ENCODE measurements at regions not wholly inside any gene's neighbourhood (a gene's known extent, or its start where the extent isn't known, plus 50 kb on each side); places are given as distances from the start of the nearest gene placed in this dataset.

DNA sequence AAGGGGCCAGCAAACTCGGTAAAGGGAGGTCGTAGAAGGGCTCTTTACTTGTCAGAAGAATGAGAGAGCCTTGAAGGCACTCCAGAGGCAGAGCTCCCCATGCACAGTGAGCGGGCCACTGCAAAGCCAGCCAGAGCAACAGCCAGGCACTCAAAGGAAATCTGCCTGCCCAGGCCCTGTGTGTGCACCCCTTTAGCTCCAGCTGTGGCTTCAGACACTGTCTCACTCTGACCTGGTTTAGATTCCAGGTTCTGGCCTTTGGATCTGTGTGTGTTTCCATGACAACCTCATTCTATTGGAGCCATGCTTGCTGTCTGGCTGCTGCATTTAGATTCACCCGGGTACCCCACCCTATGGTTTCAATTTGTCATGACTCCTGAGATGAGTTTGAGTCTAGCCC is 170.3 kb downstream of the CAPZA3 start:
- Histone ChIP-seq H3K9me3 (ENCODE audit: low read length) (peaks cover 4% of the 10 kb centered on the region), H3K9ac (ENCODE audit: low read length) (no peak overlapping the region), H3K9me2 (ENCODE audit: insufficient read depth, low read length) (no peaks in the 10 kb centered on the region), H3K4me2 (ENCODE audit: low read length) (no peak overlapping the region), H3K4me3 (ENCODE audit: low read length) (peak overlapping the region; percentile 13), H3K36me3 (ENCODE audit: insufficient read depth, low read length) (no peaks in the 10 kb centered on the region), H2AFZ (ENCODE audit: low read depth, low read length) (no peak overlapping the region), H3K79me2 (replicated peaks; ENCODE audit: insufficient read depth, low read length) (no peaks in the 10 kb centered on the region), H3K27ac (ENCODE audit: low read length) (peak overlapping the region; percentile 29), H3K27me3 (ENCODE audit: insufficient read depth, low read depth, low read length) (no peaks in the 10 kb centered on the region), H4K20me1 (ENCODE audit: insufficient read depth) (no peaks in the 10 kb centered on the region), H3F3A (ENCODE audit: insufficient read depth, low read length, poor library complexity, severe bottlenecking) (no peaks in the 10 kb centered on the region)
- TF ChIP-seq EP300 (conservative IDR thresholded peaks at IDR 0.05; ENCODE audit: poor library complexity, severe bottlenecking) (no peak), TAF1 (IDR thresholded peaks at IDR 0.05; ENCODE audit: low read depth) (no peak), RAD21 (conservative IDR thresholded peaks at IDR 0.05) (peak; percentile 40)
- TF ChIP-seq, protein P1, sequence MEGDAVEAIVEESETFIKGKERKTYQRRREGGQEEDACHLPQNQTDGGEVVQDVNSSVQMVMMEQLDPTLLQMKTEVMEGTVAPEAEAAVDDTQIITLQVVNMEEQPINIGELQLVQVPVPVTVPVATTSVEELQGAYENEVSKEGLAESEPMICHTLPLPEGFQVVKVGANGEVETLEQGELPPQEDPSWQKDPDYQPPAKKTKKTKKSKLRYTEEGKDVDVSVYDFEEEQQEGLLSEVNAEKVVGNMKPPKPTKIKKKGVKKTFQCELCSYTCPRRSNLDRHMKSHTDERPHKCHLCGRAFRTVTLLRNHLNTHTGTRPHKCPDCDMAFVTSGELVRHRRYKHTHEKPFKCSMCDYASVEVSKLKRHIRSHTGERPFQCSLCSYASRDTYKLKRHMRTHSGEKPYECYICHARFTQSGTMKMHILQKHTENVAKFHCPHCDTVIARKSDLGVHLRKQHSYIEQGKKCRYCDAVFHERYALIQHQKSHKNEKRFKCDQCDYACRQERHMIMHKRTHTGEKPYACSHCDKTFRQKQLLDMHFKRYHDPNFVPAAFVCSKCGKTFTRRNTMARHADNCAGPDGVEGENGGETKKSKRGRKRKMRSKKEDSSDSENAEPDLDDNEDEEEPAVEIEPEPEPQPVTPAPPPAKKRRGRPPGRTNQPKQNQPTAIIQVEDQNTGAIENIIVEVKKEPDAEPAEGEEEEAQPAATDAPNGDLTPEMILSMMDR (IDR thresholded peaks at IDR 0.05; ENCODE audit: poor library complexity, severe bottlenecking) = no peak

DNA sequence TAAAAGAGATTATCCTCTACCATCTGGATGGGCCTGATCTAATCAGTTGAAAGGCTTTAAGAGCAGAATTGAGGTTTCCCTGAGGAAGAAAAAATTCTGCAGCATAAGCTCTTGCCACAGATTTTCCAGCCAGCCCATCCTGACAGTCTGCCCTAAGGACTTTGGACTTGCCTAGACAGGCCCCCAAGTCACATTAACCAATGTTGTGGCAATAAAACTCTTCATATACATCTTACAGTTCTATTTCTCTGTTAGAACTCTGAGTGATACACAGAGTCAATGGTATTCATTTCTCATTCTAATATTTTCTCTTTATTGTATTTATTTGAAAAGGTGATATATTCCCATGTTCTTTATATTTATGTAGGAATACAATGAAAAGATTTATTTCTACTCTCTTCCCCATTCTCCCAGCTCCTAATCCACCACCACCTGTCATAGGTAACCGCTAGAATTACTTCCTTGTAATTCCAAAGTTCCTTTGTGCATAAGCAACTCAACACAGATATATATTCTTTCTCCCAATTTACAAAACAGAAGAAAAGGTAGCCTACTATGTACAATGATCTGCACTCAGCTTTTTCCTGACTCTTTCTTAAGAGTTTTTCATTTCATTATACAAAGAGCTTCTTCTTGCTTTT is 182.1 kb downstream of the CAPZA3 start:
- no peaks in the 10 kb centered on the region for H3K79me2 ChIP-seq (replicated peaks; ENCODE audit: insufficient read depth, low read length)
- H3K27ac ChIP-seq (ENCODE audit: low read length) = no peak overlapping the region
- no peaks in the 10 kb centered on the region for H3K36me3 ChIP-seq (ENCODE audit: insufficient read depth, low read length)

More for the DNA sequence above, 182.1 kb downstream of the CAPZA3 start:
- TF ChIP-seq RAD21 (conservative IDR thresholded peaks at IDR 0.05) = no peak
- no peak for TF ChIP-seq MXI1 (conservative IDR thresholded peaks at IDR 0.05; ENCODE audit: poor library complexity, severe bottlenecking)
- TF ChIP-seq, protein P2, sequence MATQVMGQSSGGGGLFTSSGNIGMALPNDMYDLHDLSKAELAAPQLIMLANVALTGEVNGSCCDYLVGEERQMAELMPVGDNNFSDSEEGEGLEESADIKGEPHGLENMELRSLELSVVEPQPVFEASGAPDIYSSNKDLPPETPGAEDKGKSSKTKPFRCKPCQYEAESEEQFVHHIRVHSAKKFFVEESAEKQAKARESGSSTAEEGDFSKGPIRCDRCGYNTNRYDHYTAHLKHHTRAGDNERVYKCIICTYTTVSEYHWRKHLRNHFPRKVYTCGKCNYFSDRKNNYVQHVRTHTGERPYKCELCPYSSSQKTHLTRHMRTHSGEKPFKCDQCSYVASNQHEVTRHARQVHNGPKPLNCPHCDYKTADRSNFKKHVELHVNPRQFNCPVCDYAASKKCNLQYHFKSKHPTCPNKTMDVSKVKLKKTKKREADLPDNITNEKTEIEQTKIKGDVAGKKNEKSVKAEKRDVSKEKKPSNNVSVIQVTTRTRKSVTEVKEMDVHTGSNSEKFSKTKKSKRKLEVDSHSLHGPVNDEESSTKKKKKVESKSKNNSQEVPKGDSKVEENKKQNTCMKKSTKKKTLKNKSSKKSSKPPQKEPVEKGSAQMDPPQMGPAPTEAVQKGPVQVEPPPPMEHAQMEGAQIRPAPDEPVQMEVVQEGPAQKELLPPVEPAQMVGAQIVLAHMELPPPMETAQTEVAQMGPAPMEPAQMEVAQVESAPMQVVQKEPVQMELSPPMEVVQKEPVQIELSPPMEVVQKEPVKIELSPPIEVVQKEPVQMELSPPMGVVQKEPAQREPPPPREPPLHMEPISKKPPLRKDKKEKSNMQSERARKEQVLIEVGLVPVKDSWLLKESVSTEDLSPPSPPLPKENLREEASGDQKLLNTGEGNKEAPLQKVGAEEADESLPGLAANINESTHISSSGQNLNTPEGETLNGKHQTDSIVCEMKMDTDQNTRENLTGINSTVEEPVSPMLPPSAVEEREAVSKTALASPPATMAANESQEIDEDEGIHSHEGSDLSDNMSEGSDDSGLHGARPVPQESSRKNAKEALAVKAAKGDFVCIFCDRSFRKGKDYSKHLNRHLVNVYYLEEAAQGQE (IDR thresholded peaks at IDR 0.05; ENCODE audit: borderline replicate concordance) = no peak
- TF ChIP-seq SMC3 (conservative IDR thresholded peaks at IDR 0.05; ENCODE audit: poor library complexity) = no peak
- no peak for TF ChIP-seq POLR2AphosphoS5 (IDR thresholded peaks at IDR 0.05)
- TF ChIP-seq, protein P1 (IDR thresholded peaks at IDR 0.05; ENCODE audit: poor library complexity, severe bottlenecking) = no peak
- TF ChIP-seq EZH2 (IDR thresholded peaks at IDR 0.05; ENCODE audit: borderline replicate concordance, insufficient read depth, low read length, poor library complexity, severe bottlenecking) = no peak
- TF ChIP-seq EP300 (conservative IDR thresholded peaks at IDR 0.05; ENCODE audit: poor library complexity, severe bottlenecking) = no peak
- no peak for TF ChIP-seq TAF1 (IDR thresholded peaks at IDR 0.05; ENCODE audit: low read depth)
- no peak overlapping the region for H3K9ac ChIP-seq (ENCODE audit: low read length)
- no peaks in the 10 kb centered on the region for H3K9me3 ChIP-seq (ENCODE audit: low read length)
- no peaks in the 10 kb centered on the region for H3F3A ChIP-seq (ENCODE audit: insufficient read depth, low read length, poor library complexity, severe bottlenecking)
- H3K9me2 ChIP-seq (ENCODE audit: insufficient read depth, low read length) = no peaks in the 10 kb centered on the region
- H3K4me3 ChIP-seq (ENCODE audit: low read length) = no peak overlapping the region
- H4K20me1 ChIP-seq (ENCODE audit: insufficient read depth) = no peaks in the 10 kb centered on the region
- H2AFZ ChIP-seq (ENCODE audit: low read depth, low read length) = no peak overlapping the region
- no peaks in the 10 kb centered on the region for H3K27me3 ChIP-seq (ENCODE audit: insufficient read depth, low read depth, low read length)
- no peak overlapping the region for H3K4me2 ChIP-seq (ENCODE audit: low read length)
